Breast epithelium (tissue), 3 donors: ENCODE measurements at regions not wholly inside any gene's neighbourhood (a gene's known extent, or its start where the extent isn't known, plus 50 kb on each side); places are given as distances from the start of the nearest gene placed in this dataset.

ENCODE experiments used
- POLR2A ChIP-seq: fragments of 450-650 bp; IDR thresholded peaks from one replicate; pipeline ENCODE4 v1.6.1; 2016; ENCODE audit warnings: antibody characterized with exemption, mild to moderate bottlenecking, moderate library complexity
- TF ChIP-seq, protein P1 (sequence below), 3 donors: fragments of 450-650 bp; IDR thresholded peaks; one replicate each; pipeline ENCODE4 v1.5.1; 2016 to 2017; ENCODE audit warnings: antibody characterized with exemption in 3 of 3, mild to moderate bottlenecking in 3 of 3, moderate library complexity in 3 of 3

DNA sequence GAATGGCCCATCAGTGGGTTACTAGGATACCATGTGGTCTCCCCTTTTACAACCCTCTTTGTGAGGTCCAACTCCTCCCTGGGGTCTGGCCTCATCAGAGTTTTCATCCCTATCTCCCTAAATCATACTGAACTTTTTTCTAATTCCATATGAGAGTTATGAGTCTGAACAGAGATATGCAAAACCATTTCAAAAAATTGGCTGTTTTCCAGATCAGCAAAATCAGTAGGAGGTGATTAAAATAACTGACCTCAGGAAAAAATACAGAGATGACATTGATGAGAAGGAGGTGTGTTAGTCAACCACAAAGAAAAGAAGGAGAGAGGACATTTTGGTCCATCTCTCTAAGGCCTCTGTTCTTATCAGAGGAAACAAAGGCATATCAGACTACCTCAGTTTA lies 200.8 kb upstream of the CFAP20DC start:
- no peak for TF ChIP-seq POLR2A
- TF ChIP-seq, protein P1, sequence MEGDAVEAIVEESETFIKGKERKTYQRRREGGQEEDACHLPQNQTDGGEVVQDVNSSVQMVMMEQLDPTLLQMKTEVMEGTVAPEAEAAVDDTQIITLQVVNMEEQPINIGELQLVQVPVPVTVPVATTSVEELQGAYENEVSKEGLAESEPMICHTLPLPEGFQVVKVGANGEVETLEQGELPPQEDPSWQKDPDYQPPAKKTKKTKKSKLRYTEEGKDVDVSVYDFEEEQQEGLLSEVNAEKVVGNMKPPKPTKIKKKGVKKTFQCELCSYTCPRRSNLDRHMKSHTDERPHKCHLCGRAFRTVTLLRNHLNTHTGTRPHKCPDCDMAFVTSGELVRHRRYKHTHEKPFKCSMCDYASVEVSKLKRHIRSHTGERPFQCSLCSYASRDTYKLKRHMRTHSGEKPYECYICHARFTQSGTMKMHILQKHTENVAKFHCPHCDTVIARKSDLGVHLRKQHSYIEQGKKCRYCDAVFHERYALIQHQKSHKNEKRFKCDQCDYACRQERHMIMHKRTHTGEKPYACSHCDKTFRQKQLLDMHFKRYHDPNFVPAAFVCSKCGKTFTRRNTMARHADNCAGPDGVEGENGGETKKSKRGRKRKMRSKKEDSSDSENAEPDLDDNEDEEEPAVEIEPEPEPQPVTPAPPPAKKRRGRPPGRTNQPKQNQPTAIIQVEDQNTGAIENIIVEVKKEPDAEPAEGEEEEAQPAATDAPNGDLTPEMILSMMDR (IDR thresholded peaks at IDR 0.05), result no peak
